ENCODE measurements at regions not wholly inside any gene's neighbourhood (a gene's known extent, or its start where the extent isn't known, plus 50 kb on each side); places are given as distances from the start of the nearest gene placed in this dataset.

DNA sequence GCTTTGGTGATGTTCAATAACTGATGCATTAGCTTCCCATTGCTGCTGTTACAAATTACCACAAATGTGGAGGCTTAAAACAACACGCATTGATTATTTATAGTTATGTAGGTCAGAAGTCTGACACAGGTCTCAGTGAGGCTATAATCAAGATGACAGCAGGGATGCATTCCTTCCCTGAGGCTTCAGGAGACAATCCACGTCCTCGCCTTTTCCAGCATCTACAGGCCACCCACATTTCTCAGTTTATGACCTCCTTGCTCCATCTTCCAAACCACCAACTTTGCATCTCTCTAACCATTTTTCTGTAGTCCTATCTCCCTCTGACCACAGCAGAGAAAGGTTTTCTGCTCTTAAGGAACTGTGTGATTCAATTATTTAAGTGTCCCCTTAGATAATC is 92.5 kb downstream of the GASK1B start:
- ATAC-seq (ENCODE audit: low read depth) (no peak), DNase-seq (no peak)
- Histone ChIP-seq H3K4me3 (ENCODE audit: control extremely low read depth in 1 of 5, extremely low read depth in 1 of 5, insufficient read depth in 1 of 5, low read depth in 2 of 5, low read length in 4 of 5) (no peak overlapping the region), H3K27me3 (replicated peaks in 1 of 4; ENCODE audit: control extremely low read depth in 1 of 4, control insufficient read depth in 3 of 4, insufficient read depth in 4 of 4, low read length in 3 of 4) (no peaks in the 10 kb centered on the region), H3K27ac (ENCODE audit: low read length in 2 of 2) (no peak overlapping the region), H3K9me3 (ENCODE audit: control extremely low read depth in 1 of 3, control insufficient read depth in 2 of 3, insufficient read depth in 1 of 3, low read length in 2 of 3) (no peaks in the 10 kb centered on the region), H3K4me2 (replicated peaks; ENCODE audit: low read depth, low read length, poor library complexity, severe bottlenecking) (no peak overlapping the region), H4K20me1 (ENCODE audit: control insufficient read depth, insufficient read depth, low read length, poor library complexity, severe bottlenecking) (no peaks in the 10 kb centered on the region), H3K79me2 (ENCODE audit: control insufficient read depth, insufficient read depth, low read length) (no peaks in the 10 kb centered on the region), H3K9ac (ENCODE audit: low read length) (no peak overlapping the region), H3K36me3 (replicated peaks in 1 of 2; ENCODE audit: control extremely low read depth in 1 of 2, control insufficient read depth in 1 of 2, extremely low read depth in 1 of 2, insufficient read depth in 2 of 2, low read length in 1 of 2) (no peaks in the 10 kb centered on the region), H3K4me1 (ENCODE audit: control insufficient read depth in 2 of 2, insufficient read depth in 2 of 2, low read length in 2 of 2) (no peaks in the 10 kb centered on the region), H2AFZ (ENCODE audit: insufficient read depth, low read depth, low read length, poor library complexity, severe bottlenecking) (no peak overlapping the region)
- no peak for TF ChIP-seq EZH2 (IDR thresholded peaks at IDR 0.05; ENCODE audit: borderline replicate concordance, insufficient read depth, low read depth, low read length, poor library complexity, severe bottlenecking)
- TF ChIP-seq, protein P1, sequence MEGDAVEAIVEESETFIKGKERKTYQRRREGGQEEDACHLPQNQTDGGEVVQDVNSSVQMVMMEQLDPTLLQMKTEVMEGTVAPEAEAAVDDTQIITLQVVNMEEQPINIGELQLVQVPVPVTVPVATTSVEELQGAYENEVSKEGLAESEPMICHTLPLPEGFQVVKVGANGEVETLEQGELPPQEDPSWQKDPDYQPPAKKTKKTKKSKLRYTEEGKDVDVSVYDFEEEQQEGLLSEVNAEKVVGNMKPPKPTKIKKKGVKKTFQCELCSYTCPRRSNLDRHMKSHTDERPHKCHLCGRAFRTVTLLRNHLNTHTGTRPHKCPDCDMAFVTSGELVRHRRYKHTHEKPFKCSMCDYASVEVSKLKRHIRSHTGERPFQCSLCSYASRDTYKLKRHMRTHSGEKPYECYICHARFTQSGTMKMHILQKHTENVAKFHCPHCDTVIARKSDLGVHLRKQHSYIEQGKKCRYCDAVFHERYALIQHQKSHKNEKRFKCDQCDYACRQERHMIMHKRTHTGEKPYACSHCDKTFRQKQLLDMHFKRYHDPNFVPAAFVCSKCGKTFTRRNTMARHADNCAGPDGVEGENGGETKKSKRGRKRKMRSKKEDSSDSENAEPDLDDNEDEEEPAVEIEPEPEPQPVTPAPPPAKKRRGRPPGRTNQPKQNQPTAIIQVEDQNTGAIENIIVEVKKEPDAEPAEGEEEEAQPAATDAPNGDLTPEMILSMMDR (IDR thresholded peaks at IDR 0.05) = no peak
- Mint-ChIP-seq H3K4me1 (no peaks in the 10 kb centered on the region), H3K4me3 (no peak overlapping the region), H3K9me3 (ENCODE audit: insufficient read depth) (no peaks in the 10 kb centered on the region), H3K27me3 (no peaks in the 10 kb centered on the region), H3K27ac (no peak overlapping the region)
- WGBS (ENCODE audit: insufficient coverage) = 95% methylated on average over 3 of the region's 3 CpGs
- ChIA-PET POLR2A (no interaction called here), CTCF (no interaction called here)
- intact Hi-C loops (cut with micrococcal nuclease) = no loop called here

DNA sequence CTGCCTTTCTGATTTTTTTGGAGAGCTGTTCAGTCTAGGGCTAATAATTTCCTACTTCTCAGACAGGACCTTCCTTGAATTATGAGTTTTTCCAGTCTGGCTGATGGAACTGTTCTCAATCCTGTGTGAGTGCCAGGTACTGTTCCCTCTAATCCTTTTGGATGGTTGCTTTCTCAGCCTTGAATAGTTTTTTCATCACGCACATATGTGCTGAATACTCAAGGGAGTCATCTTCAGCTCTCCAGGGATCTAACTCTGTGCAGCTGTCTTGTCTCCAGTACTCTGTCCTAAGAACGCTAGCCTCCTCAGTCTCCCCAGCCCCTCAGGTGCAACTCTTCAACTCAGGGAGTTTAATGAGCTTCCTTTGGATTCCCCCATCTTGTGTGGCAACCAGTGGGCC is 93.2 kb downstream of the GASK1B start:
- ATAC-seq (ENCODE audit: low read depth) = no peak
- Histone ChIP-seq H3K4me1 (ENCODE audit: control insufficient read depth in 2 of 2, insufficient read depth in 2 of 2, low read length in 2 of 2) (no peaks in the 10 kb centered on the region), H3K9me3 (ENCODE audit: control extremely low read depth in 1 of 3, control insufficient read depth in 2 of 3, insufficient read depth in 1 of 3, low read length in 2 of 3) (no peaks in the 10 kb centered on the region), H4K20me1 (ENCODE audit: control insufficient read depth, insufficient read depth, low read length, poor library complexity, severe bottlenecking) (no peaks in the 10 kb centered on the region), H3K4me2 (replicated peaks; ENCODE audit: low read depth, low read length, poor library complexity, severe bottlenecking) (no peak overlapping the region), H3K27me3 (replicated peaks in 1 of 4; ENCODE audit: control extremely low read depth in 1 of 4, control insufficient read depth in 3 of 4, insufficient read depth in 4 of 4, low read length in 3 of 4) (no peaks in the 10 kb centered on the region), H2AFZ (ENCODE audit: insufficient read depth, low read depth, low read length, poor library complexity, severe bottlenecking) (no peak overlapping the region), H3K9ac (ENCODE audit: low read length) (no peak overlapping the region), H3K36me3 (replicated peaks in 1 of 2; ENCODE audit: control extremely low read depth in 1 of 2, control insufficient read depth in 1 of 2, extremely low read depth in 1 of 2, insufficient read depth in 2 of 2, low read length in 1 of 2) (no peaks in the 10 kb centered on the region), H3K4me3 (ENCODE audit: control extremely low read depth in 1 of 5, extremely low read depth in 1 of 5, insufficient read depth in 1 of 5, low read depth in 2 of 5, low read length in 4 of 5) (no peak overlapping the region), H3K79me2 (ENCODE audit: control insufficient read depth, insufficient read depth, low read length) (no peaks in the 10 kb centered on the region), H3K27ac (ENCODE audit: low read length in 2 of 2) (no peak overlapping the region)
- Mint-ChIP-seq H3K4me1 (no peaks in the 10 kb centered on the region), H3K27me3 (no peaks in the 10 kb centered on the region), H3K27ac (no peak overlapping the region), H3K4me3 (no peak overlapping the region), H3K9me3 (ENCODE audit: insufficient read depth) (no peaks in the 10 kb centered on the region)
- no peak for DNase-seq
- TF ChIP-seq, protein P1 (IDR thresholded peaks at IDR 0.05) = no peak
- TF ChIP-seq EZH2 (IDR thresholded peaks at IDR 0.05; ENCODE audit: borderline replicate concordance, insufficient read depth, low read depth, low read length, poor library complexity, severe bottlenecking) = no peak
- WGBS (ENCODE audit: insufficient coverage) = 67% methylated on average over 1 of the region's 2 CpGs
- ChIA-PET POLR2A (no interaction called here), CTCF (no interaction called here)
- intact Hi-C loops (cut with micrococcal nuclease) = no loop called here

All from B cell (primary cell).